ENCODE measurements at regions not wholly inside any gene's neighbourhood (a gene's known extent, or its start where the extent isn't known, plus 50 kb on each side); places are given as distances from the start of the nearest gene placed in this dataset.
A peak's percentile ranks its signal among the peaks of the same experiment; 100 is the strongest.

GRCh38 chr7:50189371-50189770 is 96.3 kb upstream of the ZPBP start:
- in situ Hi-C loops (cut with HindIII; ENCODE audit: extremely low pct_ligation_motif_present, low pct_unique_long_range_greater_than_20kb): no loop called here

GRCh38 chr7:50185951-50186682 is 93.1 kb upstream of the ZPBP start:
- Histone ChIP-seq H3K4me3 (replicated peaks in 1 of 3; ENCODE audit: insufficient read depth in 1 of 3, low read depth in 2 of 3, low read length in 3 of 3) (no peak overlapping the region), H3K9ac (ENCODE audit: insufficient read depth, low read depth, low read length) (no peak overlapping the region), H2AFZ (ENCODE audit: low read length) (no peak overlapping the region), H3K27me3 (ENCODE audit: control insufficient read depth in 1 of 2, insufficient read depth in 2 of 2, low read length in 2 of 2) (no peaks in the 10 kb centered on the region; a peak in 1 of 5 replicates), H3K27ac (ENCODE audit: extremely low read length, insufficient read depth, low read length) (no peak overlapping the region), H3K9me3 (ENCODE audit: low read length) (no peaks in the 10 kb centered on the region), H3K4me1 (ENCODE audit: insufficient read depth, low read length) (no peaks in the 10 kb centered on the region), H4K20me1 (ENCODE audit: insufficient read depth, low read length) (no peaks in the 10 kb centered on the region), H3K4me2 (ENCODE audit: low read depth, low read length) (no peak overlapping the region), H3K79me2 (ENCODE audit: insufficient read depth, low read length) (no peaks in the 10 kb centered on the region), H3K36me3 (replicated peaks in 1 of 2; ENCODE audit: control insufficient read depth in 1 of 2, insufficient read depth in 2 of 2, low read length in 2 of 2) (no peaks in the 10 kb centered on the region)
- no TSS peak for BruUV-seq (replicated peaks)
- FAIRE-seq (no peak), DNase-seq (ENCODE audit: low spot score) (no peak), ATAC-seq (no peak)
- 0% methylated on average over 6 of the region's 8 CpGs for WGBS (ENCODE audit: low lambda C conversion rate)
- CTCF ChIA-PET (ENCODE audit: low intra/inter-chr PET ratio, low total read pairs): no interaction called here
- in situ Hi-C loops (cut with HindIII; ENCODE audit: extremely low pct_ligation_motif_present, low pct_unique_long_range_greater_than_20kb) (no loop called here), intact Hi-C loops (cut with micrococcal nuclease; ENCODE audit: unreplicated experiment) (no loop called here)
- TF ChIP-seq DNMT3B (CRISPR knock-in tag; conservative IDR thresholded peaks at IDR 0.05) (no peak), AKNA (CRISPR knock-in tag; IDR thresholded peaks at IDR 0.05; ENCODE audit: borderline replicate concordance) (no peak)
- POLR2A ChIA-PET: no interaction called here

More at GRCh38 chr7:50189371-50189770, 96.3 kb upstream of the ZPBP start:
- TF ChIP-seq ZIK1 (CRISPR knock-in tag; IDR thresholded peaks at IDR 0.05; ENCODE audit: borderline replicate concordance, low read depth): no peak
- peak; percentile 31; the same call in 1 of the 2 replicates for TF ChIP-seq CEBPB (IDR thresholded peaks at IDR 0.05; ENCODE audit: borderline replicate concordance, low read depth, low read length)
- H3K4me1 ChIP-seq (ENCODE audit: insufficient read depth, low read length): no peaks in the 10 kb centered on the region
- no peak overlapping the region for H2AFZ ChIP-seq (ENCODE audit: low read length)
- no peaks in the 10 kb centered on the region for H3K79me2 ChIP-seq (ENCODE audit: insufficient read depth, low read length)
- peaks cover 0 to 4% of the 10 kb centered on the region in 2 experiments; a peak in 3 of 5 replicates for H3K27me3 ChIP-seq (ENCODE audit: control insufficient read depth in 1 of 2, insufficient read depth in 2 of 2, low read length in 2 of 2)
- no peak overlapping the region for H3K9ac ChIP-seq (ENCODE audit: insufficient read depth, low read depth, low read length)
- H3K27ac ChIP-seq (ENCODE audit: extremely low read length, insufficient read depth, low read length): no peak overlapping the region
- H3K4me2 ChIP-seq (ENCODE audit: low read depth, low read length): no peak overlapping the region
- H3K36me3 ChIP-seq (replicated peaks in 1 of 2; ENCODE audit: control insufficient read depth in 1 of 2, insufficient read depth in 2 of 2, low read length in 2 of 2): no peaks in the 10 kb centered on the region
- H4K20me1 ChIP-seq (ENCODE audit: insufficient read depth, low read length): no peaks in the 10 kb centered on the region
- BruUV-seq (replicated peaks): no TSS peak
- intact Hi-C loops (cut with micrococcal nuclease; ENCODE audit: unreplicated experiment): no loop called here
- H3K9me3 ChIP-seq (ENCODE audit: low read length): no peaks in the 10 kb centered on the region
- FAIRE-seq (no peak), ATAC-seq (no peak), DNase-seq (ENCODE audit: low spot score) (no peak)
- CTCF ChIA-PET (ENCODE audit: low intra/inter-chr PET ratio, low total read pairs): no interaction called here
- no peak overlapping the region for H3K4me3 ChIP-seq (replicated peaks in 1 of 3; ENCODE audit: insufficient read depth in 1 of 3, low read depth in 2 of 3, low read length in 3 of 3)
- POLR2A ChIA-PET: no interaction called here
- WGBS (ENCODE audit: low lambda C conversion rate): 0% methylated on average over 2 of the region's 2 CpGs
